PC-3 (cell line): ENCODE measurements at regions not wholly inside any gene's neighbourhood (a gene's known extent, or its start where the extent isn't known, plus 50 kb on each side); places are given as distances from the start of the nearest gene placed in this dataset.

Experiments
- EZH2 ChIP-seq: fragments of 300-600 bp; sonication (generic); IDR thresholded peaks from one replicate; pipeline ENCODE4 v1.6.1; 2017; ENCODE audit warnings: antibody characterized with exemption, mild to moderate bottlenecking, low read length; ENCODE audit not compliant: unreplicated experiment
- EZH2phosphoT487 ChIP-seq: fragments of 300-600 bp; sonication (generic); IDR thresholded peaks from 2 replicates; pipeline ENCODE4 v1.6.1; 2018; ENCODE audit warnings: mild to moderate bottlenecking, antibody characterized with exemption, low read length, borderline replicate concordance
- TF ChIP-seq, protein P1 (sequence below): fragments of 300-600 bp; sonication (generic); conservative IDR thresholded peaks from 2 replicates; pipeline ENCODE4 v1.5.1; 2017; ENCODE audit warnings: antibody characterized with exemption, low read depth, mild to moderate bottlenecking, low read length

DNA sequence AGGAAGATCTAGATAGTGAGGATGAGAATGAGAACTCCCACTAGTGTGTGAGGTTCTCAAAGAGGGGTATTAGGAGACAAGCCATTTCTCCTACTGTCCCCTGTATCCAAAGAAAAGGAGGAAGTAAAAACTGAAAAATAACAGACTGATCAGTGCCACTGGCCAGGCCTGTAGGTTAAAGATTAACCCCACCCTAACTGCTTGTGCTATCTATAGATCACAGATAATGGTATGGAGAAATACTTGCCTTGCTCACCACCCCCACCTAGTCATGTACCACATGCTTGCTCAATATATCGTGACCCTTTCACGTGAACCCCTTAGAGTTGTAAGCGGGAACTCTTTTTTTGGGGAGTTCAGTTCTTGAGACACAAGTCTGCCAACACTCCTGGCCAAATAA is 519.7 kb upstream of the FRG2C start:
- TF ChIP-seq EZH2phosphoT487 (no peak), EZH2 (no peak)
- TF ChIP-seq, protein P1, sequence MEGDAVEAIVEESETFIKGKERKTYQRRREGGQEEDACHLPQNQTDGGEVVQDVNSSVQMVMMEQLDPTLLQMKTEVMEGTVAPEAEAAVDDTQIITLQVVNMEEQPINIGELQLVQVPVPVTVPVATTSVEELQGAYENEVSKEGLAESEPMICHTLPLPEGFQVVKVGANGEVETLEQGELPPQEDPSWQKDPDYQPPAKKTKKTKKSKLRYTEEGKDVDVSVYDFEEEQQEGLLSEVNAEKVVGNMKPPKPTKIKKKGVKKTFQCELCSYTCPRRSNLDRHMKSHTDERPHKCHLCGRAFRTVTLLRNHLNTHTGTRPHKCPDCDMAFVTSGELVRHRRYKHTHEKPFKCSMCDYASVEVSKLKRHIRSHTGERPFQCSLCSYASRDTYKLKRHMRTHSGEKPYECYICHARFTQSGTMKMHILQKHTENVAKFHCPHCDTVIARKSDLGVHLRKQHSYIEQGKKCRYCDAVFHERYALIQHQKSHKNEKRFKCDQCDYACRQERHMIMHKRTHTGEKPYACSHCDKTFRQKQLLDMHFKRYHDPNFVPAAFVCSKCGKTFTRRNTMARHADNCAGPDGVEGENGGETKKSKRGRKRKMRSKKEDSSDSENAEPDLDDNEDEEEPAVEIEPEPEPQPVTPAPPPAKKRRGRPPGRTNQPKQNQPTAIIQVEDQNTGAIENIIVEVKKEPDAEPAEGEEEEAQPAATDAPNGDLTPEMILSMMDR = no peak
